GM18511 (cell line): ENCODE measurements at regions not wholly inside any gene's neighbourhood (a gene's known extent, or its start where the extent isn't known, plus 50 kb on each side); places are given as distances from the start of the nearest gene placed in this dataset.

ENCODE experiments used
- ATAC-seq: cut with Tn5 transposase; IDR thresholded peaks from one replicate; pipeline ENCODE4 v1.9.1; 2021; ENCODE audit warnings: mild to moderate bottlenecking, moderate library complexity; ENCODE audit not compliant: unreplicated experiment

- ATAC-seq: no peak
Measured at GRCh38 chr3:188026191-188026968, 127.6 kb upstream of the LPP start.

GRCh38 chr3:188031121-188031520, 122.8 kb upstream of the LPP start:
- ATAC-seq: no peak

- no peak for ATAC-seq
Measured at GRCh38 chr3:188034989-188035388, 119.0 kb upstream of the LPP start.

- no peak for ATAC-seq
Measured at GRCh38 chr3:188036375-188037194, 117.4 kb upstream of the LPP start.

- no peak for ATAC-seq
Measured at GRCh38 chr3:188037195-188037718, 116.7 kb upstream of the LPP start.

- no peak for ATAC-seq
Measured at GRCh38 chr3:188037965-188038581, 115.9 kb upstream of the LPP start.

- ATAC-seq: no peak
Measured at GRCh38 chr3:188041193-188041592, 112.8 kb upstream of the LPP start.

GRCh38 chr3:188041895-188042294, 112.1 kb upstream of the LPP start:
- no peak for ATAC-seq

- ATAC-seq: no peak
Measured at GRCh38 chr3:188042466-188042865, 111.5 kb upstream of the LPP start.

GRCh38 chr3:188043891-188044290, 110.1 kb upstream of the LPP start:
- no peak for ATAC-seq

GRCh38 chr3:188046561-188047211, 107.3 kb upstream of the LPP start:
- no peak for ATAC-seq

GRCh38 chr3:188047536-188047935, 106.4 kb upstream of the LPP start:
- no peak for ATAC-seq

- ATAC-seq: no peak
Measured at GRCh38 chr3:188049606-188050530, 104.1 kb upstream of the LPP start.

GRCh38 chr3:188051801-188052168, 102.2 kb upstream of the LPP start:
- no peak for ATAC-seq

- no peak for ATAC-seq
Measured at GRCh38 chr3:188052169-188053035, 101.6 kb upstream of the LPP start.

GRCh38 chr3:188053036-188053340, 101.0 kb upstream of the LPP start:
- no peak for ATAC-seq

GRCh38 chr3:188053710-188054380, 100.1 kb upstream of the LPP start:
- no peak for ATAC-seq

- ATAC-seq: no peak
Measured at GRCh38 chr3:188054541-188054940, 99.4 kb upstream of the LPP start.

- ATAC-seq: no peak
Measured at GRCh38 chr3:188055388-188055787, 98.6 kb upstream of the LPP start.
